Vagina (tissue), 2 donors: ENCODE measurements at regions not wholly inside any gene's neighbourhood (a gene's known extent, or its start where the extent isn't known, plus 50 kb on each side); places are given as distances from the start of the nearest gene placed in this dataset.
"Not testable (repeated sequence)": the region's sequence is repeated elsewhere in the genome, so short reads cannot be mapped to it uniquely, and the experiment has no call there.

Source experiments
- CTCF ChIP-seq, 3 experiments: fragments of 450-650 bp in 2 of 3; fragments of 200-600 bp in 1 of 3; sonication (generic) in 1 of 3; IDR thresholded peaks; one replicate each; pipeline ENCODE4 v1.5.1; 2017 to 2019; ENCODE audit warnings: antibody characterized with exemption in 3 of 3, mild to moderate bottlenecking in 2 of 3, moderate library complexity in 2 of 3
- POLR2A ChIP-seq, 2 donors: fragments of 450-650 bp; IDR thresholded peaks; one replicate each; pipeline ENCODE4 v1.6.1; 2017; ENCODE audit warnings: antibody characterized with exemption in 2 of 2, mild to moderate bottlenecking in 2 of 2, moderate library complexity in 2 of 2

- TF ChIP-seq POLR2A, CTCF (IDR thresholded peaks at IDR 0.05): not testable (repeated sequence)
Observed at GRCh38 chr16:22695773-22696172, 118.2 kb upstream of the HS3ST2 start.
